PC-9 (cell line): ENCODE measurements at regions not wholly inside any gene's neighbourhood (a gene's known extent, or its start where the extent isn't known, plus 50 kb on each side); places are given as distances from the start of the nearest gene placed in this dataset.

ENCODE experiments used
- BruUV-seq: library from RNA; stranded (reverse); fragments of 400-500 nt; replicated peaks from 2 replicates; lab custom pipeline; 2021; lab: Mats Ljungman, UMichigan
- CTCF ChIA-PET: fragments of 300-600 bp; sonication (Branson Sonifier 250); formaldehyde crosslinking; loops from one replicate; lab custom pipeline; 2022; ENCODE audit warnings: antibody characterized with exemption; lab: Charles Lee
- POLR2A ChIA-PET: fragments of 300-600 bp; sonication (Branson Sonifier 250); formaldehyde crosslinking; loops from one replicate; lab custom pipeline; 2022; ENCODE audit warnings: antibody characterized with exemption; ENCODE audit not compliant: unreplicated experiment; lab: Charles Lee
- DNase-seq, 2 experiments: peaks; one replicate each; pipeline versions ENCODE4 v3.0.0 to v3.0.0-alpha.2; 2015 to 2022; ENCODE audit warnings: mixed read lengths in 1 of 2
- H2AFZ ChIP-seq: fragments of 200-600 bp; sonication (generic); 2 replicates; pipeline ENCODE4 v1.8.1; 2017; ENCODE audit warnings: antibody characterized with exemption
- H3F3A ChIP-seq: fragments of 200-600 bp; sonication (generic); 2 replicates; pipeline ENCODE4 v1.8.1; 2017; ENCODE audit warnings: antibody characterized with exemption, mild to moderate bottlenecking, low read depth; ENCODE audit not compliant: insufficient read depth
- H3K27ac ChIP-seq: fragments of 200-600 bp; sonication (generic); 2 replicates; pipeline ENCODE4 v1.6.1; 2016; ENCODE audit warnings: mixed run types
- H3K27me3 ChIP-seq: fragments of 200-600 bp; sonication (generic); 2 replicates; pipeline ENCODE4 v1.6.1; 2016; ENCODE audit warnings: low read depth, mixed run types; ENCODE audit not compliant: insufficient read depth
- H3K36me3 ChIP-seq: fragments of 200-600 bp; sonication (generic); 2 replicates; pipeline ENCODE4 v1.6.1; 2016; ENCODE audit warnings: low read depth, mixed run types
- H3K4me1 ChIP-seq: fragments of 200-600 bp; sonication (generic); replicated peaks from 2 replicates; pipeline ENCODE4 v1.6.1; 2016; ENCODE audit warnings: mixed run types; ENCODE audit not compliant: insufficient read depth
- H3K4me2 ChIP-seq: fragments of 200-600 bp; sonication (generic); 2 replicates; pipeline ENCODE4 v1.6.1; 2017; ENCODE audit warnings: mixed run types
- H3K4me3 ChIP-seq: fragments of 200-600 bp; sonication (generic); 2 replicates; pipeline ENCODE4 v1.6.1; 2016; ENCODE audit warnings: mixed run types
- H3K79me2 ChIP-seq: fragments of 200-600 bp; sonication (generic); 2 replicates; pipeline ENCODE4 v1.6.1; 2017; ENCODE audit warnings: low read depth, mixed run types
- H3K9me2 ChIP-seq: fragments of 200-600 bp; sonication (generic); 2 replicates; pipeline ENCODE4 v1.8.1; 2017; ENCODE audit warnings: mild to moderate bottlenecking; ENCODE audit not compliant: insufficient read depth
- H3K9me3 ChIP-seq: fragments of 200-600 bp; sonication (generic); 2 replicates; pipeline ENCODE4 v1.8.1; 2016; ENCODE audit warnings: low read depth; ENCODE audit not compliant: insufficient read depth
- H4K20me1 ChIP-seq: fragments of 200-600 bp; sonication (generic); 2 replicates; pipeline ENCODE4 v1.8.1; 2017; ENCODE audit not compliant: insufficient read depth
- EZH2 ChIP-seq: fragments of 200-600 bp; sonication (generic); IDR thresholded peaks from 2 replicates; pipeline ENCODE4 v1.8.0; 2017; ENCODE audit warnings: antibody characterized with exemption, low read depth
- intact Hi-C: fragments of 100-400 bp; cut with micrococcal nuclease; formaldehyde crosslinking; loops from one replicate; pipeline ENCODE4 v1.10.0; 2022; ENCODE audit not compliant: unreplicated experiment
- TF ChIP-seq, protein P1 (sequence below): fragments of 200-600 bp; sonication (generic); conservative IDR thresholded peaks from 2 replicates; pipeline ENCODE4 v1.6.1; 2017; ENCODE audit warnings: mixed run types, antibody characterized with exemption, mild to moderate bottlenecking, moderate library complexity

- H3K4me2 ChIP-seq: no peak overlapping the region
- H3K4me1 ChIP-seq: no peaks in the 10 kb centered on the region
- no peak for TF ChIP-seq EZH2
- TF ChIP-seq, protein P1, sequence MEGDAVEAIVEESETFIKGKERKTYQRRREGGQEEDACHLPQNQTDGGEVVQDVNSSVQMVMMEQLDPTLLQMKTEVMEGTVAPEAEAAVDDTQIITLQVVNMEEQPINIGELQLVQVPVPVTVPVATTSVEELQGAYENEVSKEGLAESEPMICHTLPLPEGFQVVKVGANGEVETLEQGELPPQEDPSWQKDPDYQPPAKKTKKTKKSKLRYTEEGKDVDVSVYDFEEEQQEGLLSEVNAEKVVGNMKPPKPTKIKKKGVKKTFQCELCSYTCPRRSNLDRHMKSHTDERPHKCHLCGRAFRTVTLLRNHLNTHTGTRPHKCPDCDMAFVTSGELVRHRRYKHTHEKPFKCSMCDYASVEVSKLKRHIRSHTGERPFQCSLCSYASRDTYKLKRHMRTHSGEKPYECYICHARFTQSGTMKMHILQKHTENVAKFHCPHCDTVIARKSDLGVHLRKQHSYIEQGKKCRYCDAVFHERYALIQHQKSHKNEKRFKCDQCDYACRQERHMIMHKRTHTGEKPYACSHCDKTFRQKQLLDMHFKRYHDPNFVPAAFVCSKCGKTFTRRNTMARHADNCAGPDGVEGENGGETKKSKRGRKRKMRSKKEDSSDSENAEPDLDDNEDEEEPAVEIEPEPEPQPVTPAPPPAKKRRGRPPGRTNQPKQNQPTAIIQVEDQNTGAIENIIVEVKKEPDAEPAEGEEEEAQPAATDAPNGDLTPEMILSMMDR: no peak
- H3K9me3 ChIP-seq: no peaks in the 10 kb centered on the region
- H3K36me3 ChIP-seq: no peaks in the 10 kb centered on the region
- BruUV-seq: no TSS peak
- CTCF ChIA-PET: no interaction called here
- DNase-seq: no peak
- no peak overlapping the region for H2AFZ ChIP-seq
- intact Hi-C loops: no loop called here
- no peak overlapping the region for H3K4me3 ChIP-seq
- POLR2A ChIA-PET: no interaction called here
- H3K27ac ChIP-seq: no peak overlapping the region
- H3K9me2 ChIP-seq: no peaks in the 10 kb centered on the region; the same call in 1 of the 2 replicates
- no peaks in the 10 kb centered on the region for H4K20me1 ChIP-seq
- H3F3A ChIP-seq: no peaks in the 10 kb centered on the region
- H3K79me2 ChIP-seq: no peaks in the 10 kb centered on the region
- no peaks in the 10 kb centered on the region for H3K27me3 ChIP-seq
These were observed 66.6 kb upstream of the SPTLC3 start for GRCh38 chr20:12942123-12942522.

DNA sequence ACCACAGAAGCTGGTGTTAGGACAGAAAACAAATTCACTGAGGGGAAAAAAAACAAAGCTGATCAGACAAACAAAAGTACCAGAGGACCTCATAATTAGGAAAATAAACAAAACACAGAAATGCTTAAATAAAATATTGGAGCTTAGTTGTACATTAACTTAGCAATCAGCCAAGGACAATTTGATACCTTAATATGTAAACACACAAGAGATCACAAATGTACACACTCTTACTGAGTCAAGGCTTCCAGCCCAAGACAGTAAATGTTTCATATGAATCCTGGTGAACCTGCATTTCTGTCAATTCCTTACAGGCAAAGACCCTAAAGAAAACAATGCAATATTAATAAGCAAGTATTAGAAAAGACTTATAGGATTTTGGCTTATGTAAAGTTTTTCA is 62.0 kb upstream of the SPTLC3 start:
- Histone ChIP-seq H3K9me2 (no peaks in the 10 kb centered on the region), H2AFZ (no peak overlapping the region), H3K4me2 (no peak overlapping the region), H3K27ac (no peak overlapping the region), H3K79me2 (no peaks in the 10 kb centered on the region), H3K36me3 (no peaks in the 10 kb centered on the region), H3K9me3 (no peaks in the 10 kb centered on the region), H3K4me1 (no peaks in the 10 kb centered on the region), H4K20me1 (no peaks in the 10 kb centered on the region), H3K27me3 (no peaks in the 10 kb centered on the region), H3F3A (no peaks in the 10 kb centered on the region), H3K4me3 (no peak overlapping the region)
- intact Hi-C loops: no loop called here
- TF ChIP-seq EZH2: no peak
- TF ChIP-seq, protein P1: no peak
- BruUV-seq: no TSS peak
- CTCF ChIA-PET: no interaction called here
- POLR2A ChIA-PET: no interaction called here
- no peak for DNase-seq

DNA sequence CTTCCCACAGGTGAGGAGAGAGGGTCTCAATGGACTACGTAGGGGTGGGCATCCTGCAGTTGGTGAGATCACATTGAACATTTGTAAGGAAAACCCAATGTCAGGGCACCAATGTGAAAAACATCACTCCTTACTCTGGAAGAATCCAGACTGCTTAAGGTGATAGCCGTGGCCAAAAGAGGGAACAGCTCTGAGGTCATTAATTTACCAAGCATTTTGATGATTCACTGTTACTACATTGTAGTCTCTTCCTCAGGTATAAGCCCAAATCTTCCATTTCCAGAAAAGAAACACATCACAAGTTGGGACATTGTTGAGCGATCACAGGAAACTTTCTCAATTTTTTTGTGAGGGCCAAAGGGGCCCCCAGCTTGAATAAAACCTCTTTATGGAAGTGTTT is 61.1 kb upstream of the SPTLC3 start:
- Histone ChIP-seq H3K27me3 (no peaks in the 10 kb centered on the region), H3K9me2 (no peaks in the 10 kb centered on the region), H3K4me1 (no peaks in the 10 kb centered on the region), H3F3A (no peaks in the 10 kb centered on the region), H2AFZ (no peak overlapping the region), H3K4me3 (no peak overlapping the region), H3K27ac (no peak overlapping the region), H3K9me3 (no peaks in the 10 kb centered on the region), H4K20me1 (no peaks in the 10 kb centered on the region), H3K4me2 (no peak overlapping the region), H3K36me3 (no peaks in the 10 kb centered on the region), H3K79me2 (no peaks in the 10 kb centered on the region)
- intact Hi-C loops: no loop called here
- no peak for DNase-seq
- CTCF ChIA-PET: no interaction called here
- TF ChIP-seq, protein P1: no peak
- no peak for TF ChIP-seq EZH2
- POLR2A ChIA-PET: no interaction called here
- no TSS peak for BruUV-seq
